HEK293 (cell line): ENCODE measurements at regions not wholly inside any gene's neighbourhood (a gene's known extent, or its start where the extent isn't known, plus 50 kb on each side); places are given as distances from the start of the nearest gene placed in this dataset.

Experiments
- CTCF ChIA-PET: fragments of 350-600 bp; formaldehyde crosslinking; extraction: SDS; loops from one replicate; lab custom pipeline; 2021; ENCODE audit warnings: antibody characterized with exemption; lab: Yijun Ruan, JAX
- POLR2A ChIA-PET: fragments of 300-600 bp; formaldehyde crosslinking; extraction: SDS; loops from one replicate; lab custom pipeline; 2020; ENCODE audit warnings: antibody characterized with exemption, inconsistent platforms; lab: Yijun Ruan, JAX
- H3K27ac ChIP-seq: fragments of 200-500 bp; sonication (Bioruptor generic); 2 replicates; pipeline ENCODE4 v1.5.1; 2014; ENCODE audit warnings: low read depth, low read length, control low read depth, inconsistent platforms; ENCODE audit errors: extremely low read depth
- H3K36me3 ChIP-seq, 2 experiments: fragments of 200-500 bp in 1 of 2; sonication (Bioruptor generic) in 1 of 2; 1 replicate in 1 of 2; 2 replicates in 1 of 2; pipeline ENCODE4 v1.5.1; 2014 to 2017; ENCODE audit warnings: inconsistent platforms in 2 of 2, low read length in 2 of 2; ENCODE audit not compliant: control insufficient read depth in 2 of 2, insufficient read depth in 1 of 2
- H3K4me1 ChIP-seq: fragments of 200-500 bp; sonication (Bioruptor generic); 2 replicates; pipeline ENCODE4 v1.5.1; 2014; ENCODE audit warnings: mild to moderate bottlenecking, low read length, inconsistent platforms; ENCODE audit not compliant: control insufficient read depth, insufficient read depth
- H3K4me3 ChIP-seq: 2 replicates; pipeline ENCODE4 v1.5.1; 2011; ENCODE audit warnings: low read depth, mild to moderate bottlenecking, control low read depth, low read length, moderate library complexity
- H3K9me3 ChIP-seq: fragments of 200-500 bp; sonication (Bioruptor generic); 2 replicates; pipeline ENCODE4 v1.5.1; 2014; ENCODE audit warnings: low read depth, low read length, inconsistent platforms; ENCODE audit not compliant: control insufficient read depth, insufficient read depth
- EGR2 ChIP-seq: fragments of 450-650 bp; formaldehyde crosslinking; IDR thresholded peaks from 2 replicates; pipeline ENCODE4 v1.5.1; 2016; ENCODE audit warnings: low read depth, missing biosample characterization, missing genetic modification characterization
- GLIS2 ChIP-seq: fragments of 450-650 bp; formaldehyde crosslinking; IDR thresholded peaks from 2 replicates; pipeline ENCODE4 v1.5.1; 2016; ENCODE audit warnings: missing biosample characterization, missing genetic modification characterization
- HIC1 ChIP-seq: fragments of 450-650 bp; formaldehyde crosslinking; IDR thresholded peaks from 2 replicates; pipeline ENCODE4 v1.5.1; 2016; ENCODE audit warnings: missing biosample characterization, missing genetic modification characterization
- SP2 ChIP-seq: fragments of 450-650 bp; formaldehyde crosslinking; IDR thresholded peaks from 2 replicates; pipeline ENCODE4 v1.5.1; 2016; ENCODE audit warnings: missing biosample characterization, missing genetic modification characterization
- ZBTB20 ChIP-seq: fragments of 450-650 bp; formaldehyde crosslinking; IDR thresholded peaks from 2 replicates; pipeline ENCODE4 v1.5.1; 2016; ENCODE audit warnings: missing biosample characterization, missing genetic modification characterization
- ZNF10 ChIP-seq: fragments of 450-650 bp; formaldehyde crosslinking; IDR thresholded peaks from 2 replicates; pipeline ENCODE4 v1.5.1; 2017; ENCODE audit warnings: missing biosample characterization, missing genetic modification characterization
- ZNF112 ChIP-seq: fragments of 450-650 bp; formaldehyde crosslinking; IDR thresholded peaks from 2 replicates; pipeline ENCODE4 v1.5.0; 2017; ENCODE audit warnings: missing biosample characterization, missing genetic modification characterization
- ZNF132 ChIP-seq: fragments of 450-650 bp; formaldehyde crosslinking; IDR thresholded peaks from 2 replicates; pipeline ENCODE4 v1.5.1; 2017; ENCODE audit warnings: missing biosample characterization, missing genetic modification characterization, borderline replicate concordance
- ZNF148 ChIP-seq: fragments of 450-650 bp; formaldehyde crosslinking; IDR thresholded peaks from 2 replicates; pipeline ENCODE4 v1.5.0; 2017; ENCODE audit warnings: missing biosample characterization, missing genetic modification characterization, borderline replicate concordance
- ZNF274 ChIP-seq, 2 experiments: fragments of 200-500 bp in 1 of 2; fragments of 450-650 bp in 1 of 2; sonication (Bioruptor generic) in 1 of 2; formaldehyde crosslinking in 1 of 2; IDR thresholded peaks; 2 replicates each; pipeline versions ENCODE4 v1.5.1 to v1.6.1; 2014 to 2016; ENCODE audit warnings: borderline replicate concordance in 1 of 2, inconsistent platforms in 1 of 2, low read length in 1 of 2, missing biosample characterization in 1 of 2, missing genetic modification characterization in 1 of 2
- ZNF302 ChIP-seq: fragments of 450-650 bp; formaldehyde crosslinking; IDR thresholded peaks from 2 replicates; pipeline ENCODE4 v1.5.1; 2016; ENCODE audit warnings: missing biosample characterization, missing genetic modification characterization, low read depth
- ZNF311 ChIP-seq: fragments of 450-650 bp; formaldehyde crosslinking; IDR thresholded peaks from 2 replicates; pipeline ENCODE4 v1.5.1; 2017; ENCODE audit warnings: missing biosample characterization, missing genetic modification characterization, borderline replicate concordance
- ZNF354C ChIP-seq: fragments of 450-650 bp; formaldehyde crosslinking; IDR thresholded peaks from 2 replicates; pipeline ENCODE4 v1.5.1; 2016; ENCODE audit warnings: missing biosample characterization, missing genetic modification characterization, low read depth, borderline replicate concordance
- ZNF366 ChIP-seq: fragments of 450-650 bp; formaldehyde crosslinking; conservative IDR thresholded peaks from 2 replicates; pipeline ENCODE4 v1.5.1; 2016; ENCODE audit warnings: missing biosample characterization, missing genetic modification characterization
- ZNF391 ChIP-seq: fragments of 450-650 bp; formaldehyde crosslinking; IDR thresholded peaks from 2 replicates; pipeline ENCODE4 v1.5.1; 2016; ENCODE audit warnings: low read depth, missing biosample characterization, missing genetic modification characterization, borderline replicate concordance
- ZNF449 ChIP-seq: fragments of 450-650 bp; formaldehyde crosslinking; IDR thresholded peaks from 2 replicates; pipeline ENCODE4 v1.5.1; 2017; ENCODE audit warnings: missing biosample characterization, mild to moderate bottlenecking, missing genetic modification characterization, moderate library complexity
- ZNF560 ChIP-seq: fragments of 450-650 bp; formaldehyde crosslinking; IDR thresholded peaks from 2 replicates; pipeline ENCODE4 v1.5.1; 2017; ENCODE audit warnings: missing biosample characterization, missing genetic modification characterization, borderline replicate concordance
- ZNF664 ChIP-seq: fragments of 450-650 bp; formaldehyde crosslinking; IDR thresholded peaks from 2 replicates; pipeline ENCODE4 v1.5.1; 2016; ENCODE audit warnings: missing biosample characterization, missing genetic modification characterization
- ZNF837 ChIP-seq: fragments of 450-650 bp; formaldehyde crosslinking; IDR thresholded peaks from 2 replicates; pipeline ENCODE4 v1.5.1; 2016; ENCODE audit warnings: missing biosample characterization, missing genetic modification characterization
- ZSCAN23 ChIP-seq: fragments of 450-650 bp; formaldehyde crosslinking; IDR thresholded peaks from 2 replicates; pipeline ENCODE4 v1.5.1; 2016; ENCODE audit warnings: missing biosample characterization, missing genetic modification characterization
- TF ChIP-seq, protein P1 (sequence below): fragments of 450-650 bp; formaldehyde crosslinking; IDR thresholded peaks from 2 replicates; pipeline ENCODE4 v1.5.1; 2016; ENCODE audit warnings: missing biosample characterization, missing genetic modification characterization
- TF ChIP-seq, protein P2 (sequence below): IDR thresholded peaks from 2 replicates; pipeline ENCODE4 v1.6.1; 2011; ENCODE audit warnings: mild to moderate bottlenecking, low read depth, low read length, borderline replicate concordance

GRCh38 chr15:39394496-39394895, 186.4 kb upstream of the THBS1 start:
- TF ChIP-seq ZNF302 (tag by site-specific recombination): no peak
- TF ChIP-seq ZNF132 (tag by site-specific recombination): no peak
- TF ChIP-seq EGR2: no peak
- Histone ChIP-seq H3K4me3 (no peak overlapping the region), H3K27ac (no peak overlapping the region), H3K9me3 (no peaks in the 10 kb centered on the region), H3K4me1 (peaks cover 6% of the 10 kb centered on the region), H3K36me3 (no peaks in the 10 kb centered on the region)
- POLR2A ChIA-PET: no interaction called here
- CTCF ChIA-PET: interaction anchor here (0.6 kb wide), 1 partner anchor 831 kb away, joined by 3 read pairs; no protein-coding TSS in a partner anchor

DNA sequence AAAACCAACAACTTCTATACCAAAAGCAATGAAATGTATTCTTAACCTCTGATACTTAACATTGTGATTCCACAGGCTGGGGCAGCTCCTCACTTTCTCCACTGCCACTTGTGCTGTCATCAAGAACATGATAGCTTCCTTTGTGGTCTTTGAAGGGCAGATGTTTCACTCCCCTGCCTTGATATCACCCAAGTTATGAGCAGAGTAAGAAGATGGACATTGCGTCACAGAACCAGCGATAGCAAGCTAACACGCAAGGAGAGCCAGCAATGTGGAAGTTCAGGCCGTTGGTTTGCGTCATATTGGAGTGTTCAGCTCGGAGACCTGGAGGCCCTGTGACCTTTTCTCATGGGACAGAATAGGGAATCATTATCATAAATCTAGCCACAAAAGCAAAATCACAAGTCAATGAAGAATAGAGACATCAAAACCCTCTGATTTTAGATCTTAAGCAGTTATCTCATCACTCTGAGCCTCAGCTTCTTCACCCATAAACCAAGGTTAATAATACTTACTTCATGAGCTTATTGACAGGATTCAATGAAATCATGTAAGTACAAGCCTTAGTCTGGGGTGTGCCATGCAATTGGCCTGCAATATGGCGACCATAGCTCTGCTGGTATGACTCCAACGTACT, 183.8 kb upstream of the THBS1 start:
- CTCF ChIA-PET: no interaction called here

More for the DNA sequence above, 183.8 kb upstream of the THBS1 start:
- H3K27ac ChIP-seq: no peak overlapping the region
- POLR2A ChIA-PET: interaction anchor here (0.6 kb wide), 1 partner anchor 21 kb away, joined by 4 read pairs; no protein-coding TSS in a partner anchor
- H3K36me3 ChIP-seq: no peaks in the 10 kb centered on the region
- H3K4me3 ChIP-seq: no peak overlapping the region
- no peaks in the 10 kb centered on the region for H3K9me3 ChIP-seq
- TF ChIP-seq ZSCAN23 (tag by site-specific recombination) (no peak), ZBTB20 (no peak), ZNF132 (tag by site-specific recombination) (no peak), ZNF112 (tag by site-specific recombination) (no peak), ZNF366 (no peak), ZNF274 (IDR thresholded peaks at IDR 0.05; ENCODE audit: low read length) (no peak), ZNF274 (tag by site-specific recombination; IDR thresholded peaks at IDR 0.05; ENCODE audit: borderline replicate concordance) (no peak), HIC1 (tag by site-specific recombination) (no peak), ZNF10 (tag by site-specific recombination) (no peak), SP2 (tag by site-specific recombination) (no peak), ZNF391 (no peak), ZNF148 (no peak), ZNF560 (tag by site-specific recombination) (no peak), ZNF354C (no peak), GLIS2 (tag by site-specific recombination) (no peak), ZNF664 (tag by site-specific recombination) (no peak), ZNF449 (no peak), ZNF837 (tag by site-specific recombination) (no peak), ZNF311 (tag by site-specific recombination) (no peak)
- TF ChIP-seq, protein P1, sequence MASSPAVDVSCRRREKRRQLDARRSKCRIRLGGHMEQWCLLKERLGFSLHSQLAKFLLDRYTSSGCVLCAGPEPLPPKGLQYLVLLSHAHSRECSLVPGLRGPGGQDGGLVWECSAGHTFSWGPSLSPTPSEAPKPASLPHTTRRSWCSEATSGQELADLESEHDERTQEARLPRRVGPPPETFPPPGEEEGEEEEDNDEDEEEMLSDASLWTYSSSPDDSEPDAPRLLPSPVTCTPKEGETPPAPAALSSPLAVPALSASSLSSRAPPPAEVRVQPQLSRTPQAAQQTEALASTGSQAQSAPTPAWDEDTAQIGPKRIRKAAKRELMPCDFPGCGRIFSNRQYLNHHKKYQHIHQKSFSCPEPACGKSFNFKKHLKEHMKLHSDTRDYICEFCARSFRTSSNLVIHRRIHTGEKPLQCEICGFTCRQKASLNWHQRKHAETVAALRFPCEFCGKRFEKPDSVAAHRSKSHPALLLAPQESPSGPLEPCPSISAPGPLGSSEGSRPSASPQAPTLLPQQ: no peak
- TF ChIP-seq, protein P2, sequence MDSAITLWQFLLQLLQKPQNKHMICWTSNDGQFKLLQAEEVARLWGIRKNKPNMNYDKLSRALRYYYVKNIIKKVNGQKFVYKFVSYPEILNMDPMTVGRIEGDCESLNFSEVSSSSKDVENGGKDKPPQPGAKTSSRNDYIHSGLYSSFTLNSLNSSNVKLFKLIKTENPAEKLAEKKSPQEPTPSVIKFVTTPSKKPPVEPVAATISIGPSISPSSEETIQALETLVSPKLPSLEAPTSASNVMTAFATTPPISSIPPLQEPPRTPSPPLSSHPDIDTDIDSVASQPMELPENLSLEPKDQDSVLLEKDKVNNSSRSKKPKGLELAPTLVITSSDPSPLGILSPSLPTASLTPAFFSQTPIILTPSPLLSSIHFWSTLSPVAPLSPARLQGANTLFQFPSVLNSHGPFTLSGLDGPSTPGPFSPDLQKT: no peak
- H3K4me1 ChIP-seq: peaks cover 6% of the 10 kb centered on the region
